KBM-7 (cell line): ENCODE measurements at regions not wholly inside any gene's neighbourhood (a gene's known extent, or its start where the extent isn't known, plus 50 kb on each side); places are given as distances from the start of the nearest gene placed in this dataset.
A peak's percentile ranks its signal among the peaks of the same experiment; 100 is the strongest.

ENCODE experiments used
- DNase-seq: peaks from one replicate; pipeline ENCODE4 v3.0.0-alpha.2; 2015
- in situ Hi-C: fragments of 300-500 bp; cut with MboI; formaldehyde crosslinking; loops from 2 replicates; pipeline ENCODE4 v1.14.3; 2020; ENCODE audit warnings: low sequenced_read_pairs, low pct_unique_long_range_greater_than_20kb, mixed read lengths

GRCh38 chr18:43465483-43465882, 188.2 kb upstream of the SYT4 start:
- in situ Hi-C loops = no loop called here
- DNase-seq = no peak

DNA sequence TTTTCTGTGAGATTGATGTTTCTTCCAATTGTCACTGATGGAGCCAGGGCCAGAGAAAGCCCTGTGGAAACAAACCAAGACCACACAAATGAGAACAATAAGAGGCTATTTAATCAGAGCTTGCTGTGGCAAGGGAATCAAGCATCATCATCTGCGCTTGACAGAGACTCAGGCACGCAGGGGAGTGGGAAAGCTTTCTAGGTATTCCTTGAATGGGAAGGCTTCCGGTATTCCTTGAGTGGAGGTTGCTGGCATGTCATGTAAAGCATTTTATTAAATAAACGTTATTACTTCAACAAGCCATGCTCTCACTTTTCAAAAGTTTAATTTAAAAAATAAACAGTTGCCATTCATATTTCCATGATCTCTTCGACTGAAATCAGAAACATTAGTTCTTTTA, 194.6 kb upstream of the SYT4 start:
- DNase-seq = no peak
- in situ Hi-C loops = no loop called here

- no peak for DNase-seq
- in situ Hi-C loops = no loop called here
Measured at GRCh38 chr18:43481069-43481468, 203.8 kb upstream of the SYT4 start.

- in situ Hi-C loops = no loop called here
- no peak for DNase-seq
Measured at GRCh38 chr18:43482136-43482535, 204.8 kb upstream of the SYT4 start.

DNA sequence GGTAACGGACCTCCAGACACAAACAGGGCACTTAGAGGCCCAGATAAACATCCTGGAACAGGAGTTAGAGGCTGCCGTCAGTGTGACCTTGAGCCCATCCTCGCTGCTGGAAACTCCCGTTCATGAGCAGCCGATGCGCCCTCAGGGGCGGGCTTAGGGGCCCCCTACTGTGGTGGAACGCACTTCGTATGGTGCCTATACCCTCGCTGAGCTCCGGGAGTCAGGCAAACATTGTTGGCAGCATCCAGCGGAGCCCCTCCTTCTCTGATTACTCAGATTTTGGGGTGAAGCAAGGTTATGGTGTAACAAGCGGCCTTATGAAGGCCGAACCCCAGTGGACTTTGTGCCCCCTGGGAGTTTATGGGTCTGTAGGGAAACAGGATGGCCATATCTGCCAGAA, 205.3 kb upstream of the SYT4 start:
- DNase-seq = no peak
- in situ Hi-C loops = no loop called here

- in situ Hi-C loops = no loop called here
- DNase-seq = no peak
Measured at GRCh38 chr18:43484710-43485109, 207.4 kb upstream of the SYT4 start.

DNA sequence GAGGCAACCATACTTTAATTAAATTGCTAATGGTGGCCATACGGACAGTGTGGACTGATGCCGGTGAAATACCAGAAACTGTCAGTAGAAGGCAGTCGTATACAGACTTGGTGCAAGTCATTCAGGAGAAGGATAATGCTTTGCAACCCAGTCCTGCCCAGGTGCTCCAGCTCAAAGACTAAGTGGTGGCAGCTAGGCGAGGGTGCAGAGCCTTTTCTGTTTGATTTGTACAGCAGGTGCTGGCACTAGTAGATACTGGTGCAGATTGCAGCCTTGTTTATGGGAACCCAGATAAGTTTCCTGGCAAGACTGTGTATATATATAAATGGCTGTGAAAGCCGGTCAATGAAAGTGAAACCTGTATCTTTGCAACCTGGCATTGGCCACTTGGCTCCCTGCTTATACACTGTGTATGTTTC, 208.3 kb upstream of the SYT4 start:
- no peak for DNase-seq
- in situ Hi-C loops = no loop called here

GRCh38 chr18:43486462-43486861, 209.2 kb upstream of the SYT4 start:
- DNase-seq = peak; percentile 8
- in situ Hi-C loops = no loop called here

GRCh38 chr18:43501099-43501498, 223.8 kb upstream of the SYT4 start:
- DNase-seq = no peak
- in situ Hi-C loops = no loop called here

DNA sequence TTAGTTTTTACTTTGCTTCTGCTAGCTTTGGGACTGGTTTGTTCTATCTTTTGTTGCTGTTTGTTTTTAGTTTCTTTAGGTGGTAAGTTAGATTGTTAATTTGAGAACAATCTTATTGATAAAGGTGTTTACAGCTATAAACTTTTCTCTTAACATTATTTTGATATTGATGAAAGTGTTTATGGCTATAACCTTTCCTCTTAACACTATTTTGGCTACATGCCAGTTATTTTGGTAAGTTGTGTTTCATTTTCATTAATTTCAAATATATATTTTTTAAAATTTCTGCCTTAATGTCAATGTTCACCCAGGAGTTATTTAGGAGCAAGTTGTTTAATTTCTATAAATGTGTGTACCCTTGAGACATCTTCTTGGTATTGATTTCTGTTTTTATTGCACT, 229.6 kb upstream of the SYT4 start:
- in situ Hi-C loops = no loop called here
- no peak for DNase-seq

GRCh38 chr18:43507842-43508481, 230.7 kb upstream of the SYT4 start:
- DNase-seq = no peak
- in situ Hi-C loops = no loop called here

GRCh38 chr18:43514747-43515146, 237.5 kb upstream of the SYT4 start:
- no peak for DNase-seq
- in situ Hi-C loops = no loop called here

GRCh38 chr18:43515481-43515880, 238.2 kb upstream of the SYT4 start:
- in situ Hi-C loops = no loop called here
- no peak for DNase-seq

- no peak for DNase-seq
- in situ Hi-C loops = no loop called here
Measured at GRCh38 chr18:43524260-43524659, 247.0 kb upstream of the SYT4 start.

DNA sequence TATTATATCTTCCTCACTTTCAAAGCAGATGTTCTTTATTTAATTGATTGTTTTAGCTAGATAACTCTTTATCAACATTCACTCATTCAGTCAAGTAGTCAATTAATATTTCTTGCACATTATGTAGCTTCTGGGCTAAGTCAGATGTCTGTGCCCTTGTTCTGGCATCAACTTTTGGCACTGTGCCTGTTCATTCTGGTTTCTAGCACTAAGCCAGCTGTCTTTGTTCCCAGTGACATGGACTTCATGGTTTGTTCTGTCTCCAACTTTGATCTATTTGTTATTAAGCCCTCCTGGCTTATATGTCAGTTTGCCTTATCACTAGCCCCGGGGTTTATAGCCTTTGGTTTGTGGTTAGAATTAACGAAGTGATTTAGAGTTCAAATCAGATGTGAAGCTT, 247.9 kb upstream of the SYT4 start:
- in situ Hi-C loops = no loop called here
- no peak for DNase-seq

GRCh38 chr18:43526426-43527145, 249.3 kb upstream of the SYT4 start:
- DNase-seq = no peak

DNA sequence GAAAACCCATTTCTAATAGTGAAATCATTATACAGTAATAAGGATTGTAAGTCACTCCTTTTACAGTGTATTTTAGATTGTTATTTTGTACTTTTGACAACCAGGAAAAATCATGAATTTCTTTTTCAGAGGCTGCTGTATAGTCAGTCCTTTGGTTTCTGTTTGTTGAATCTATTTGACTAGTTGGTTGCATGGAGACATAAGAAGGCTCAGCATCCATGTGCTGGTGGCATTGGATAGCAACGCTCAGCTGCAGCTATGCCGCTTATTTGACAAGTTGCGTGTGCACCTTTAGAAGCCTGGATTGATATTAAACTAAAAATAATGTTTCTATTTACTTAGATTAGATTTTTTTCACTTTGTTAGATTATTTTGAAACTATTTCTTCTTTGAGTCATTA, 254.1 kb upstream of the SYT4 start:
- no peak for DNase-seq
- in situ Hi-C loops = no loop called here

More at GRCh38 chr18:43526426-43527145, 249.3 kb upstream of the SYT4 start:
- in situ Hi-C loops = no loop called here

DNA sequence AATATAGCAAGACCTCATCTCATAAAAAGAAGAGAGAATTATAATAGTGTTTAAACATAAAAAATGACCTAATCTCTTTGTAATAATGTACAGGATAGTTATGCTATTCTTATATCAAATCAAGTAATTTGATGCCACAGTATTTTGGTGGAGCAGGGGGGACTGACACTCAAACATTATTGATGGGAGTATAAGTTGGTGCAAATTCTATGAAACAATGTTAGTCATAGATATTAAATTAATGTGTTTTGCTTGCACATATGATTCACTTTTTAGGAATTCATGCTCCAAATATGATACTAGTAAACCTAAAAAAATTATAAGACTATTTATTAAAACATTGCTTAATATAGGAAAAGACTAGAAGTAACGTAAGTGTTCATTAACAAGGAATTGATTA, 256.1 kb upstream of the SYT4 start:
- in situ Hi-C loops = no loop called here
- no peak for DNase-seq

- no peak for DNase-seq
- in situ Hi-C loops = no loop called here
Measured at GRCh38 chr18:43534511-43534910, 257.2 kb upstream of the SYT4 start.

GRCh38 chr18:43539862-43540261, 262.6 kb upstream of the SYT4 start:
- in situ Hi-C loops = no loop called here
- no peak for DNase-seq

GRCh38 chr18:43542016-43542415, 264.7 kb upstream of the SYT4 start:
- no peak for DNase-seq
- in situ Hi-C loops = no loop called here
